Gastrocnemius medialis (tissue), 4 donors: ENCODE measurements at regions not wholly inside any gene's neighbourhood (a gene's known extent, or its start where the extent isn't known, plus 50 kb on each side); places are given as distances from the start of the nearest gene placed in this dataset.

ENCODE experiments used
- POLR2A ChIP-seq, 2 donors: fragments of 450-650 bp; IDR thresholded peaks; one replicate each; pipeline ENCODE4 v1.6.1; 2017; ENCODE audit warnings: antibody characterized with exemption in 2 of 2, mild to moderate bottlenecking in 2 of 2, moderate library complexity in 2 of 2
- TF ChIP-seq, protein P1 (sequence below), 5 experiments: fragments of 450-650 bp in 3 of 5; fragments of 200-600 bp in 2 of 5; sonication (generic) in 2 of 5; IDR thresholded peaks in 4 of 5; conservative IDR thresholded peaks in 1 of 5; 1 replicate in 4 of 5; 2 replicates in 1 of 5; pipeline ENCODE4 v1.5.1; 2016 to 2019; ENCODE audit warnings: antibody characterized with exemption in 5 of 5, mild to moderate bottlenecking in 3 of 5, moderate library complexity in 3 of 5

DNA sequence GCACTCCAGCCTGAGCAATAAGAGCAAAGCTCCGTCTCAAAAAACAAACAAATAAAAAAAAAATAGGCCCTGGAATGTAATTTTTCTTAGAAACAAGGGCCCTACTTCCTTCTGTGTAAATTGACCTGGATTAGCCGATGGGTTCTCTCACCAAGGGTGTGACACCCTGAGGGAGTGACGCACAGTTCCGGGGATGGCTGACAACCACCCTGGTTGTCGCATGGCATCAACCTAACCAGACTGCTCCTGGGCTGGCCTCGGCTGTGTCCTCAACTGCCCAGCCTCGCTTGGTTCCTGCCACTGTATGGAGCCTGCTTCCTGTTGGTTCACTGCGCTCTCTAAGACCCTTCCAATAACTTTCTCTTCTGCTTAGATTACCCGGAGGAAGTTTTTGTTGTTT, 51.2 kb upstream of the SPATA31D4 start:
- TF ChIP-seq, protein P1, sequence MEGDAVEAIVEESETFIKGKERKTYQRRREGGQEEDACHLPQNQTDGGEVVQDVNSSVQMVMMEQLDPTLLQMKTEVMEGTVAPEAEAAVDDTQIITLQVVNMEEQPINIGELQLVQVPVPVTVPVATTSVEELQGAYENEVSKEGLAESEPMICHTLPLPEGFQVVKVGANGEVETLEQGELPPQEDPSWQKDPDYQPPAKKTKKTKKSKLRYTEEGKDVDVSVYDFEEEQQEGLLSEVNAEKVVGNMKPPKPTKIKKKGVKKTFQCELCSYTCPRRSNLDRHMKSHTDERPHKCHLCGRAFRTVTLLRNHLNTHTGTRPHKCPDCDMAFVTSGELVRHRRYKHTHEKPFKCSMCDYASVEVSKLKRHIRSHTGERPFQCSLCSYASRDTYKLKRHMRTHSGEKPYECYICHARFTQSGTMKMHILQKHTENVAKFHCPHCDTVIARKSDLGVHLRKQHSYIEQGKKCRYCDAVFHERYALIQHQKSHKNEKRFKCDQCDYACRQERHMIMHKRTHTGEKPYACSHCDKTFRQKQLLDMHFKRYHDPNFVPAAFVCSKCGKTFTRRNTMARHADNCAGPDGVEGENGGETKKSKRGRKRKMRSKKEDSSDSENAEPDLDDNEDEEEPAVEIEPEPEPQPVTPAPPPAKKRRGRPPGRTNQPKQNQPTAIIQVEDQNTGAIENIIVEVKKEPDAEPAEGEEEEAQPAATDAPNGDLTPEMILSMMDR (IDR thresholded peaks at IDR 0.05 in 4 of 5, conservative IDR thresholded peaks at IDR 0.05 in 1 of 5) = no peak
- TF ChIP-seq POLR2A (IDR thresholded peaks at IDR 0.05) = no peak
